ENCODE measurements at regions not wholly inside any gene's neighbourhood (a gene's known extent, or its start where the extent isn't known, plus 50 kb on each side); places are given as distances from the start of the nearest gene placed in this dataset.

DNA sequence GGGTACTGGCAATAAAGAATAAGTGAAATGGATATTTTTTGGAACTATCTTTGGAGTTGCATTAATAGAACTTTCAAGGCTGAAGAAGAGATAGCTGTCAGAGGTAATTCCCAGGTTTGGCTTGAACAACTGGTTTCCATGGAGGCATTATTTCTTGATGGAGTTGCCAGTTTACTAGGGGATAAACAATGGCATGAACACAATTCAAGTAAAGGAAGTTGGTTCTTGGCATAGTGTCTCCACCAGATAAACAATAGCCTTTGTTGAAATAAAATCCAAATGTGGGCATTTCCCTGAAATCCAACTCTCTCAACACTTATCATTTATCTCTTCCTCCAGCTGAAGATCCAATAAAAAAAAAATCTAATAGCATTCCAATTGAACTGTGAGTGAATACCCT lies 454.9 kb downstream of the C6orf118 start:
- TF ChIP-seq FOXM1 (IDR thresholded peaks at IDR 0.05; ENCODE audit: borderline replicate concordance, low read depth) (no peak), EP300 (IDR thresholded peaks at IDR 0.05; ENCODE audit: borderline replicate concordance) (no peak), ZBTB7A (IDR thresholded peaks at IDR 0.05; ENCODE audit: low read depth) (no peak), RAD21 (IDR thresholded peaks at IDR 0.05; ENCODE audit: low read depth) (no peak), CREB1 (IDR thresholded peaks at IDR 0.05; ENCODE audit: low read depth) (no peak), TCF12 (IDR thresholded peaks at IDR 0.05; ENCODE audit: low read depth) (no peak), EGR1 (IDR thresholded peaks at IDR 0.05) (no peak), NFIC (IDR thresholded peaks at IDR 0.05) (no peak), YY1 (IDR thresholded peaks at IDR 0.05; ENCODE audit: low read depth) (no peak), TAF1 (IDR thresholded peaks at IDR 0.05; ENCODE audit: low read depth) (no peak)
- TF ChIP-seq, protein P1, sequence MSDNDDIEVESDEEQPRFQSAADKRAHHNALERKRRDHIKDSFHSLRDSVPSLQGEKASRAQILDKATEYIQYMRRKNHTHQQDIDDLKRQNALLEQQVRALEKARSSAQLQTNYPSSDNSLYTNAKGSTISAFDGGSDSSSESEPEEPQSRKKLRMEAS (IDR thresholded peaks at IDR 0.05) = no peak

DNA sequence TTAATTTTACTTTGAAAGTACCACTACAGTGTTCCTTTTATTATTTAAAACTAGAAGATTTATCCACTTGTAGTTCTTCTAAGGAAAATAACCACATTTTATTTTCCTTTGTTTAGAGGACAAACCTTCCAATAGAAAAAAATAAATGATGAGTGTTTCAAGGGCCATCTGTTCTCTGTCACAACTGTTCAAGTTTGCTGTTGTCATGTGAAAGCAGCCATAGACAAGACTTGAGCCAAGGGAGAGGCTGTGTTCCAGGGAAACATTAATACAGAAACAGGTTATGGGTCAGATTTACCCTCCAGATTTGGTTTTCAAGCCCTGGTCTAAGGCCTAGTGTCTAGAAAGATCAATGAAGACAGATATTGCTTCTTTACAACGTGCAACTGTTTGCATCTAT lies 463.6 kb downstream of the C6orf118 start:
- TF ChIP-seq, protein P2, sequence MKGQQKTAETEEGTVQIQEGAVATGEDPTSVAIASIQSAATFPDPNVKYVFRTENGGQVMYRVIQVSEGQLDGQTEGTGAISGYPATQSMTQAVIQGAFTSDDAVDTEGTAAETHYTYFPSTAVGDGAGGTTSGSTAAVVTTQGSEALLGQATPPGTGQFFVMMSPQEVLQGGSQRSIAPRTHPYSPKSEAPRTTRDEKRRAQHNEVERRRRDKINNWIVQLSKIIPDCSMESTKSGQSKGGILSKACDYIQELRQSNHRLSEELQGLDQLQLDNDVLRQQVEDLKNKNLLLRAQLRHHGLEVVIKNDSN (IDR thresholded peaks at IDR 0.05) = no peak
- TF ChIP-seq NFIC (IDR thresholded peaks at IDR 0.05) = no peak
- no peak for TF ChIP-seq CREB1 (IDR thresholded peaks at IDR 0.05; ENCODE audit: low read depth)
- TF ChIP-seq ZBTB7A (IDR thresholded peaks at IDR 0.05; ENCODE audit: low read depth) = no peak
- no peak for TF ChIP-seq FOXM1 (IDR thresholded peaks at IDR 0.05; ENCODE audit: borderline replicate concordance, low read depth)
- TF ChIP-seq, protein P3, sequence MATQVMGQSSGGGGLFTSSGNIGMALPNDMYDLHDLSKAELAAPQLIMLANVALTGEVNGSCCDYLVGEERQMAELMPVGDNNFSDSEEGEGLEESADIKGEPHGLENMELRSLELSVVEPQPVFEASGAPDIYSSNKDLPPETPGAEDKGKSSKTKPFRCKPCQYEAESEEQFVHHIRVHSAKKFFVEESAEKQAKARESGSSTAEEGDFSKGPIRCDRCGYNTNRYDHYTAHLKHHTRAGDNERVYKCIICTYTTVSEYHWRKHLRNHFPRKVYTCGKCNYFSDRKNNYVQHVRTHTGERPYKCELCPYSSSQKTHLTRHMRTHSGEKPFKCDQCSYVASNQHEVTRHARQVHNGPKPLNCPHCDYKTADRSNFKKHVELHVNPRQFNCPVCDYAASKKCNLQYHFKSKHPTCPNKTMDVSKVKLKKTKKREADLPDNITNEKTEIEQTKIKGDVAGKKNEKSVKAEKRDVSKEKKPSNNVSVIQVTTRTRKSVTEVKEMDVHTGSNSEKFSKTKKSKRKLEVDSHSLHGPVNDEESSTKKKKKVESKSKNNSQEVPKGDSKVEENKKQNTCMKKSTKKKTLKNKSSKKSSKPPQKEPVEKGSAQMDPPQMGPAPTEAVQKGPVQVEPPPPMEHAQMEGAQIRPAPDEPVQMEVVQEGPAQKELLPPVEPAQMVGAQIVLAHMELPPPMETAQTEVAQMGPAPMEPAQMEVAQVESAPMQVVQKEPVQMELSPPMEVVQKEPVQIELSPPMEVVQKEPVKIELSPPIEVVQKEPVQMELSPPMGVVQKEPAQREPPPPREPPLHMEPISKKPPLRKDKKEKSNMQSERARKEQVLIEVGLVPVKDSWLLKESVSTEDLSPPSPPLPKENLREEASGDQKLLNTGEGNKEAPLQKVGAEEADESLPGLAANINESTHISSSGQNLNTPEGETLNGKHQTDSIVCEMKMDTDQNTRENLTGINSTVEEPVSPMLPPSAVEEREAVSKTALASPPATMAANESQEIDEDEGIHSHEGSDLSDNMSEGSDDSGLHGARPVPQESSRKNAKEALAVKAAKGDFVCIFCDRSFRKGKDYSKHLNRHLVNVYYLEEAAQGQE (IDR thresholded peaks at IDR 0.05; ENCODE audit: low read depth) = no peak
- TF ChIP-seq, protein P1 (IDR thresholded peaks at IDR 0.05) = no peak
- no peak for TF ChIP-seq CEBPB (IDR thresholded peaks at IDR 0.05)
- TF ChIP-seq RAD21 (IDR thresholded peaks at IDR 0.05; ENCODE audit: low read depth) = no peak
- TF ChIP-seq EGR1 (IDR thresholded peaks at IDR 0.05) = no peak
- TF ChIP-seq TCF12 (IDR thresholded peaks at IDR 0.05; ENCODE audit: low read depth) = no peak
- no peak for TF ChIP-seq YY1 (IDR thresholded peaks at IDR 0.05; ENCODE audit: low read depth)
- TF ChIP-seq EP300 (IDR thresholded peaks at IDR 0.05; ENCODE audit: borderline replicate concordance) = no peak
- no peak for TF ChIP-seq TEAD4 (IDR thresholded peaks at IDR 0.05)
- no peak for TF ChIP-seq TAF1 (IDR thresholded peaks at IDR 0.05; ENCODE audit: low read depth)

DNA sequence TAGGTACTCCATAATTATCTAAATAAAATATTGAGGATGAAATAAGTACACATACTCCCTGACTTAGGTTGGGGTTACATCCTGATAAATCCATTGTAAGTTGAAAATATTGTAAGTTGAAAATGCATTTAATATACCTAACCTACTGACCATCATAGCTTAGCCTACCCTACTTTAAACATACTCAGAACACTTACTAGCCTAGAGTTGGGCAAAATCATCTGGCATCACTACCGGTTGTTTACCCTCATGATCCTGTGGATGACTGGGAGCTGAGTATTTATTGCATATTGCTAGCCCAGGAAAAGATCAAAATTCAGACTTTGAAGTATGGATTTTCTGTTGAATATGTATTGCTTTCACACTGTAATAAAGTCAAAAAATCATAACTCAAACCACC lies 467.3 kb downstream of the C6orf118 start:
- no peak for TF ChIP-seq TAF1 (IDR thresholded peaks at IDR 0.05; ENCODE audit: low read depth)
- no peak for TF ChIP-seq YY1 (IDR thresholded peaks at IDR 0.05; ENCODE audit: low read depth)
- TF ChIP-seq, protein P1 (IDR thresholded peaks at IDR 0.05) = no peak
- no peak for TF ChIP-seq EP300 (IDR thresholded peaks at IDR 0.05; ENCODE audit: borderline replicate concordance)

DNA sequence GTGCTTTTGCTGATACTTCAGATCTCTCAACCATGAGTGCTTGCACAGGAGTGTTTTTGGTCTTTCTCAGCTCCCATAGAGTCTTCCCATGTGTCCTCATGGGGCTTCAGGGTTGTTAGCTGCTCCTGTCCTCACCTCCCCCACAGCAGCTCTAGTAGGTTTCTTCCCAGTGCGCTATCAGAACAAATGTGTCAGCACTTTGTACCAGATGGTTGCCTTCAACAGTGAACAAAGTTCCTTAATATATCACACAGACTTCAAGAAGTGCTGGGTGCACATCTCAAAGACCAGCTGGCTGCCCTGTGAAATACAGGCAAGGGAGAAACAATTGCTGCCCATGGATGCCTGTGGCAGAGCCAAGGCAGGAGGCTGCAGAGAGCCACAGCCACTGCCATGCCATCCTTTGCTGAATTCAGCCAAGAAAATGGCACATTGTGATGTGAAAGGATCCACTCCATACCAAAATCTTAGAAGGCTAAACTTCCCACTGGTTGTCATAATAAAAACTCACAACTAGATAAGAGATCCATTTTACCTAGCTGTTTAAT lies 471.3 kb downstream of the C6orf118 start:
- no peak for TF ChIP-seq NFIC (IDR thresholded peaks at IDR 0.05)
- no peak for TF ChIP-seq RAD21 (IDR thresholded peaks at IDR 0.05; ENCODE audit: low read depth)
- no peak for TF ChIP-seq TAF1 (IDR thresholded peaks at IDR 0.05; ENCODE audit: low read depth)
- TF ChIP-seq CEBPB (IDR thresholded peaks at IDR 0.05) = no peak

DNA sequence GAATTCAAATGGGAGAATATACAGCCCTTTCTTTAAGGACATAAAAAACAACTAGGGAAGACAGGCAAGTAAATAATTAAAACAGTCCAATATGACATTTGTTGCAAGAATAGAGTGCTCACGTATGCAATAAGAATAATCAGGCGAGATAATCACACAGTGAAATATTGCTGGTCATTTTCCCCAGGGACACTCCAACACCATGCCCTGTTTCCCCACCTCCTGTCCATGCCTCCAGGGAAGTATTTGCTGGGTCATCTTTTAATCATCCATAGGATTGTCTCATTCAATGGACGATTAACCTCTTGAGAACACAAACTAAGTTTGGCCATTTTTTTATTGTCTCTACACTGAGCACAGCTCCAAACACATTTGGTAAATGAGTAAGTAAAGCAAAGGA lies 472.9 kb downstream of the C6orf118 start:
- TF ChIP-seq TAF1 (IDR thresholded peaks at IDR 0.05; ENCODE audit: low read depth) = no peak
- TF ChIP-seq ZBTB7A (IDR thresholded peaks at IDR 0.05; ENCODE audit: low read depth) = no peak
- no peak for TF ChIP-seq TCF12 (IDR thresholded peaks at IDR 0.05; ENCODE audit: low read depth)
- no peak for TF ChIP-seq TEAD4 (IDR thresholded peaks at IDR 0.05)
- TF ChIP-seq, protein P1 (IDR thresholded peaks at IDR 0.05) = no peak
- TF ChIP-seq CEBPB (IDR thresholded peaks at IDR 0.05) = no peak
- TF ChIP-seq EGR1 (IDR thresholded peaks at IDR 0.05) = no peak
- no peak for TF ChIP-seq NFIC (IDR thresholded peaks at IDR 0.05)
- TF ChIP-seq, protein P2 (IDR thresholded peaks at IDR 0.05) = no peak
- TF ChIP-seq, protein P3 (IDR thresholded peaks at IDR 0.05; ENCODE audit: low read depth) = no peak
- no peak for TF ChIP-seq YY1 (IDR thresholded peaks at IDR 0.05; ENCODE audit: low read depth)
- no peak for TF ChIP-seq CREB1 (IDR thresholded peaks at IDR 0.05; ENCODE audit: low read depth)

DNA sequence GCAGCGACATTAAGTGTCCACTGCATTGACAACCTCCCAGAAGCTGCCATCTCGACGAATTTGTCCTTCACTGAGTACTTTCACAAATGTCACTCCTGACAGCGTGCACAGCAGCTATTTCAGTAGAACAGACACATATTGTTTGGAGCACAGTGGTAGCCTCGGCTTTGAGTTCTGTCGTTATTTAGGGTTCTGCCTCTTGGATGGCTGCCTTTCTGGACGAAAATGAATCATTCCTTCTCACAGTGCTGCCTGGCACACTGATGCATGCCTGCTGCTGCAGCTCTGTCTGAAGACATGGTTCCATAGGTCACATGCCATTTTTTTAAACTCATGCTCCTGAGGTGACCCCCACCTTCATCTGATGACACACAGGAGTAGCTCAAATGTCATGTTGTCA lies 477.0 kb downstream of the C6orf118 start:
- TF ChIP-seq CREB1 (IDR thresholded peaks at IDR 0.05; ENCODE audit: low read depth) = no peak
- TF ChIP-seq, protein P2 (IDR thresholded peaks at IDR 0.05) = no peak
